Transverse colon (tissue), 4 donors: ENCODE measurements at regions not wholly inside any gene's neighbourhood (a gene's known extent, or its start where the extent isn't known, plus 50 kb on each side); places are given as distances from the start of the nearest gene placed in this dataset.
A peak's percentile ranks its signal among the peaks of the same experiment; 100 is the strongest.

Experiments
- DNase-seq: peaks from one replicate; pipeline ENCODE4 v3.0.0-alpha.2; 2019
- H3K27ac ChIP-seq, 4 donors: fragments of 200-600 bp; sonication (generic); 2 replicates each; pipeline ENCODE4 v1.5.1; 2016 to 2018; ENCODE audit warnings: inconsistent platforms in 4 of 4
- H3K27me3 ChIP-seq: fragments of 200-600 bp; sonication (generic); 2 replicates; pipeline ENCODE4 v1.5.1; 2017; ENCODE audit warnings: inconsistent platforms
- H3K36me3 ChIP-seq, 4 donors: fragments of 200-600 bp; sonication (generic); 2 replicates each; pipeline ENCODE4 v1.5.1; 2017 to 2019; ENCODE audit warnings: inconsistent platforms in 4 of 4
- H3K4me1 ChIP-seq, 4 donors: fragments of 200-600 bp; sonication (generic); 2 replicates each; pipeline ENCODE4 v1.5.1; 2017 to 2020; ENCODE audit warnings: inconsistent platforms in 4 of 4
- H3K4me3 ChIP-seq, 4 donors: fragments of 200-600 bp; sonication (generic); 1 replicate in 1 of 4; 2 replicates in 3 of 4; pipeline versions ENCODE4 v1.5.1 to v1.6.1; 2017 to 2019; ENCODE audit warnings: inconsistent platforms in 4 of 4
- H3K9me3 ChIP-seq, 2 donors: fragments of 200-600 bp; sonication (generic); 2 replicates each; pipeline ENCODE4 v1.5.1; 2017 to 2019; ENCODE audit warnings: inconsistent platforms in 2 of 2
- CTCF ChIP-seq, 5 experiments: fragments of 200-600 bp in 3 of 5; fragments of 450-650 bp in 2 of 5; sonication (generic) in 3 of 5; IDR thresholded peaks; 1 replicate in 2 of 5; 2 replicates in 3 of 5; pipeline ENCODE4 v1.5.1; 2016 to 2017; ENCODE audit warnings: antibody characterized with exemption in 5 of 5, inconsistent platforms in 3 of 5, mild to moderate bottlenecking in 2 of 5, moderate library complexity in 1 of 5
- EP300 ChIP-seq: sonication (generic); formaldehyde crosslinking; IDR thresholded peaks from one replicate; pipeline ENCODE4 v1.6.1; 2017; ENCODE audit warnings: antibody characterized with exemption, low read depth
- POLR2A ChIP-seq: fragments of 450-650 bp; IDR thresholded peaks from one replicate; pipeline ENCODE4 v1.6.1; 2016; ENCODE audit warnings: antibody characterized with exemption, mild to moderate bottlenecking, moderate library complexity
- POLR2AphosphoS5 ChIP-seq, 3 donors: sonication (generic); formaldehyde crosslinking; IDR thresholded peaks; one replicate each; pipeline ENCODE4 v1.6.1; 2016; ENCODE audit warnings: antibody characterized with exemption in 3 of 3
- WGBS, 2 donors: methylation state at CpG; one replicate each; pipeline ENCODE4 v1.1.5; 2018; ENCODE audit warnings: low coverage in 1 of 2; 5-methylcytosine and 5-hydroxymethylcytosine counted together
- in situ Hi-C, 4 donors: fragments of 200-750 bp; cut with MboI; loops; one replicate each; pipeline versions ENCODE4 v1.15.0 to v1.15.1; 2017; ENCODE audit warnings: low sequenced_read_pairs in 3 of 4, low pct_ligation_motif_present in 1 of 4, low pct_unique_long_range_greater_than_20kb in 1 of 4
- intact Hi-C: fragments of 100-400 bp; cut with DNase I; formaldehyde crosslinking; loops from one replicate; pipeline ENCODE4 v1.15.1; 2023; ENCODE audit warnings: low total_unique reads

- Histone ChIP-seq H3K27ac (no peak overlapping the region), H3K27me3 (no peaks in the 10 kb centered on the region), H3K4me1 (no peaks in the 10 kb centered on the region), H3K36me3 (no peaks in the 10 kb centered on the region), H3K4me3 (no peak overlapping the region), H3K9me3 (no peaks in the 10 kb centered on the region)
- DNase-seq: no peak
- intact Hi-C loops (no loop called here), in situ Hi-C loops (loop anchor here (25.0 kb wide), 2 partner anchors 1083 to 1983 kb away; partner anchors contain the start of gene NR2F2 (in 2 of the 4))
- no peak for TF ChIP-seq EP300
- TF ChIP-seq POLR2A: no peak
- no peak for TF ChIP-seq POLR2AphosphoS5 (IDR thresholded peaks at IDR 0.05)
- TF ChIP-seq CTCF (IDR thresholded peaks at IDR 0.05): no peak
- WGBS, 2 donors: 9 to 17% methylated on average over 3 of the region's 3 CpGs
These were observed 1022.9 kb downstream of the MCTP2 start for GRCh38 chr15:95254263-95254662.

GRCh38 chr15:95259513-95259912 lies 1028.2 kb downstream of the MCTP2 start:
- peak; percentile 49 for DNase-seq
- WGBS, 2 donors: 4 to 5% methylated on average over 4 to 6 of the region's 6 CpGs
- H3K36me3 ChIP-seq: no peaks in the 10 kb centered on the region
- H3K27ac ChIP-seq: no peak overlapping the region
- peaks cover 0 to 7% (median 3%) of the 10 kb centered on the region in 4 donors for H3K4me1 ChIP-seq
- H3K27me3 ChIP-seq: no peaks in the 10 kb centered on the region
- no peak overlapping the region for H3K4me3 ChIP-seq
- in situ Hi-C loops: loop anchor here (25.0 kb wide), 2 partner anchors 1078 to 1978 kb away; partner anchors contain the start of gene NR2F2 (in 2 of the 4)
- TF ChIP-seq POLR2A (no peak), CTCF (IDR thresholded peaks at IDR 0.05) (peak; percentile 62 to 70 (median 68))
- intact Hi-C loops: no loop called here
- H3K9me3 ChIP-seq: no peaks in the 10 kb centered on the region

GRCh38 chr15:95259965-95260364 lies 1028.6 kb downstream of the MCTP2 start:
- TF ChIP-seq EP300: no peak
- no peak for TF ChIP-seq POLR2AphosphoS5 (IDR thresholded peaks at IDR 0.05)
- no peak for TF ChIP-seq CTCF (IDR thresholded peaks at IDR 0.05)
- no peak for TF ChIP-seq POLR2A
- peaks cover 0 to 7% (median 3%) of the 10 kb centered on the region in 4 donors for H3K4me1 ChIP-seq
- in situ Hi-C loops: loop anchor here (10.0 to 25.0 kb wide), 4 partner anchors 1065 to 1977 kb away; partner anchors contain the start of gene NR2F2 (in 2 of the 4)
- H3K9me3 ChIP-seq: no peaks in the 10 kb centered on the region
- DNase-seq: no peak
- no peaks in the 10 kb centered on the region for H3K36me3 ChIP-seq
- intact Hi-C loops: no loop called here
- H3K4me3 ChIP-seq: no peak overlapping the region
- H3K27ac ChIP-seq: no peak overlapping the region
- WGBS, 2 donors: 53% methylated on average over 3 of the region's 3 CpGs; no CpG with 5 or more reads in 1 of the 2 donors
- no peaks in the 10 kb centered on the region for H3K27me3 ChIP-seq

GRCh38 chr15:95260856-95261255 lies 1029.5 kb downstream of the MCTP2 start:
- H3K36me3 ChIP-seq: no peaks in the 10 kb centered on the region
- TF ChIP-seq CTCF (IDR thresholded peaks at IDR 0.05): no peak
- no peak for TF ChIP-seq POLR2AphosphoS5 (IDR thresholded peaks at IDR 0.05)
- H3K27ac ChIP-seq: no peak overlapping the region
- peaks cover 0 to 7% (median 3%) of the 10 kb centered on the region in 4 donors for H3K4me1 ChIP-seq
- DNase-seq: no peak
- H3K4me3 ChIP-seq: no peak overlapping the region
- intact Hi-C loops (no loop called here), in situ Hi-C loops (loop anchor here (10.0 to 25.0 kb wide), 4 partner anchors 1064 to 1976 kb away; partner anchors contain the start of gene NR2F2 (in 2 of the 4))
- no peaks in the 10 kb centered on the region for H3K9me3 ChIP-seq
- H3K27me3 ChIP-seq: no peaks in the 10 kb centered on the region
- WGBS, 2 donors: 89 to 94% methylated on average over 5 of the region's 5 CpGs
